K562 (cell line): ENCODE measurements at regions not wholly inside any gene's neighbourhood (a gene's known extent, or its start where the extent isn't known, plus 50 kb on each side); places are given as distances from the start of the nearest gene placed in this dataset.

Source experiments
- FOXM1 ChIP-seq, 2 experiments: fragments of 450-650 bp in 1 of 2; sonication (generic) in 1 of 2; formaldehyde crosslinking in 1 of 2; IDR thresholded peaks; 2 replicates each; pipeline versions ENCODE4 v1.6.1 to v1.9.0; 2017 to 2022; ENCODE audit warnings: low read depth in 2 of 2, mild to moderate bottlenecking in 2 of 2, missing genetic modification reagents in 1 of 2, moderate library complexity in 1 of 2
- HBP1 ChIP-seq: fragments of 450-650 bp; formaldehyde crosslinking; IDR thresholded peaks from 2 replicates; pipeline ENCODE4 v1.4.0; 2022; ENCODE audit warnings: missing genetic modification characterization
- PHF8 ChIP-seq: fragments of 200-600 bp; sonication (generic); IDR thresholded peaks from 2 replicates; pipeline ENCODE4 v1.6.1; 2012; ENCODE audit warnings: mixed run types, mild to moderate bottlenecking, inconsistent platforms, low read length, moderate library complexity, borderline replicate concordance
- PML ChIP-seq: IDR thresholded peaks from 2 replicates; pipeline ENCODE4 v1.6.1; 2012; ENCODE audit warnings: low read length, inconsistent platforms
- POLR2G ChIP-seq: fragments of 200-400 bp; formaldehyde crosslinking; IDR thresholded peaks from 2 replicates; pipeline ENCODE4 v1.6.1; 2017; ENCODE audit warnings: low read depth, mild to moderate bottlenecking, antibody characterized with exemption, low read length, moderate library complexity
- SPI1 ChIP-seq: IDR thresholded peaks from 2 replicates; pipeline ENCODE4 v1.6.1; 2011; ENCODE audit warnings: low read depth, low read length, control low read depth, borderline replicate concordance
- ZNF592 ChIP-seq: fragments of 450-650 bp; IDR thresholded peaks from 2 replicates; pipeline ENCODE4 v1.6.1; 2017; ENCODE audit warnings: antibody characterized with exemption, mild to moderate bottlenecking

GRCh38 chr15:80334521-80334920, 69.7 kb upstream of the ARNT2 start:
- TF ChIP-seq PML, result no peak
- no peak for TF ChIP-seq POLR2G
- TF ChIP-seq SPI1, result no peak
- no peak for TF ChIP-seq FOXM1 (IDR thresholded peaks at IDR 0.05; ENCODE audit: low read depth)
- no peak for TF ChIP-seq FOXM1 (CRISPR knock-in tag; IDR thresholded peaks at IDR 0.05; ENCODE audit: low read depth)
- TF ChIP-seq ZNF592, result no peak
- no peak for TF ChIP-seq HBP1 (CRISPR knock-in tag)
- no peak for TF ChIP-seq PHF8
